Upper lobe of left lung (tissue), 6 donors: ENCODE measurements at regions not wholly inside any gene's neighbourhood (a gene's known extent, or its start where the extent isn't known, plus 50 kb on each side); places are given as distances from the start of the nearest gene placed in this dataset.
A peak's percentile ranks its signal among the peaks of the same experiment; 100 is the strongest.

Experiments
- ATAC-seq, 2 donors: fragments of 200-7000 bp; cut with Tn5 transposase; one replicate each; pipeline ENCODE4 v1.9.1; 2022; ENCODE audit warnings: mild to moderate bottlenecking in 2 of 2, moderate library complexity in 2 of 2; ENCODE audit not compliant: low FRiP score in 2 of 2
- DNase-seq, 2 donors: peaks; one replicate each; pipeline ENCODE4 v3.0.0-alpha.2; 2019 to 2020
- H3K27ac ChIP-seq, 4 donors: fragments of 200-600 bp; sonication (generic); one replicate each; pipeline ENCODE4 v1.5.1; 2016 to 2019
- H3K27me3 ChIP-seq, 4 donors: fragments of 200-600 bp; sonication (generic); one replicate each; pipeline ENCODE4 v1.5.1; 2017 to 2019
- H3K36me3 ChIP-seq, 4 donors: fragments of 200-600 bp; sonication (generic); one replicate each; pipeline ENCODE4 v1.5.1; 2016 to 2019
- H3K4me1 ChIP-seq, 4 donors: fragments of 200-600 bp; sonication (generic); one replicate each; pipeline ENCODE4 v1.5.1; 2018 to 2019
- H3K4me3 ChIP-seq, 4 donors: fragments of 200-600 bp; sonication (generic); one replicate each; pipeline ENCODE4 v1.5.1; 2017 to 2019; ENCODE audit warnings: mild to moderate bottlenecking in 2 of 4, moderate library complexity in 1 of 4
- H3K9me3 ChIP-seq, 4 donors: fragments of 200-600 bp; sonication (generic); one replicate each; pipeline ENCODE4 v1.5.1; 2018 to 2019
- EP300 ChIP-seq, 4 donors: sonication (generic); formaldehyde crosslinking; IDR thresholded peaks; one replicate each; pipeline ENCODE4 v1.5.1; 2017; ENCODE audit warnings: antibody characterized with exemption in 4 of 4, control low read depth in 2 of 4
- POLR2A ChIP-seq, 4 donors: fragments of 450-650 bp; IDR thresholded peaks; one replicate each; pipeline ENCODE4 v1.5.1; 2016 to 2017; ENCODE audit warnings: antibody characterized with exemption in 4 of 4, mild to moderate bottlenecking in 2 of 4
- POLR2AphosphoS5 ChIP-seq, 2 donors: sonication (generic); formaldehyde crosslinking; IDR thresholded peaks; one replicate each; pipeline ENCODE4 v1.5.1; 2017; ENCODE audit warnings: antibody characterized with exemption in 2 of 2
- WGBS, 2 donors: methylation state at CpG; one replicate each; pipeline ENCODE4 v1.1.5; 2017 to 2018; 5-methylcytosine and 5-hydroxymethylcytosine counted together
- TF ChIP-seq, protein P1 (sequence below), 6 experiments: fragments of 450-650 bp in 4 of 6; fragments of 200-600 bp in 2 of 6; sonication (generic) in 2 of 6; IDR thresholded peaks; one replicate each; pipeline ENCODE4 v1.5.1; 2016 to 2019; ENCODE audit warnings: antibody characterized with exemption in 6 of 6
- donor health status: DM: no; HTN: no; CAD: no; lungs with moderate emphysema.
- donor health status: DM: no; HTN: yes; CAD: no; lungs with severe emphysema.

DNA sequence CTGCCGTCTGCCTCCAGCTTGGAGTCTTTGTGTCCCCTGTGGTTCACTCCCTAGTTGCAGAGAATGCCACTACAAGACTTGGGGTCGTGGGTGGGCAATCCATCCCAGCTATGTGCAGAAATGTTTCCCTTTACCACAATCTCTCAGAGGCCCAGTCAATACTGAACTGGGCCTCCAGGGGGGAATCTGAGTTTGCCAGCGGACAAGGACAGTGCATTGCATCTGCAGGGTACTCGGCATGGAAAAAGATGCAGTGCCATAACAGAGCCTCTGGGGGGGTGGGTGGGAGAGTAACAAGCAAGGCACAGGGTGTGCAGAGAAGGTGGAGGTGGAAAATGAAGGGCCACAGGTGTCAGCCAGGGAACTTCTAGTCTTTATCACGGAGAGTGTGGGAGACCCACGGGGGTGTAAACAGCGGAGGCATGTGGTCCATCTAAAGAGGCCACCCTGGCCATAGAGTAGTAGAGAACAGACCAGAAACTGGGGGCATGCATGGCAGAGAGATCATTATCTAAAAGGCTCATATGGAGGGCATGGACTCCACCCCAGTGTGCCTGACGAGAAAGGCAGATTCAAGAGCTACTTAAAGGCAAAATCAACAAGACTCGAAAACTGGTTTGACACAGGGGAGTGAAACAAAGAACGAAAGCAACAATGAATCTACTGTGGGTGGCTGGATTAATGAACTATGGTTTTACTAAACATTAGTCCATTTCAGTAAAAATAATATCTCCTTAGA lies 182.4 kb downstream of the ANXA2 start:
- ATAC-seq (peak in 1 of 2 donors; percentile 65), DNase-seq (peak in 1 of 2 donors; percentile 30)
- no peak for TF ChIP-seq EP300 (IDR thresholded peaks at IDR 0.05)
- TF ChIP-seq POLR2AphosphoS5 (IDR thresholded peaks at IDR 0.05) = no peak
- TF ChIP-seq, protein P1, sequence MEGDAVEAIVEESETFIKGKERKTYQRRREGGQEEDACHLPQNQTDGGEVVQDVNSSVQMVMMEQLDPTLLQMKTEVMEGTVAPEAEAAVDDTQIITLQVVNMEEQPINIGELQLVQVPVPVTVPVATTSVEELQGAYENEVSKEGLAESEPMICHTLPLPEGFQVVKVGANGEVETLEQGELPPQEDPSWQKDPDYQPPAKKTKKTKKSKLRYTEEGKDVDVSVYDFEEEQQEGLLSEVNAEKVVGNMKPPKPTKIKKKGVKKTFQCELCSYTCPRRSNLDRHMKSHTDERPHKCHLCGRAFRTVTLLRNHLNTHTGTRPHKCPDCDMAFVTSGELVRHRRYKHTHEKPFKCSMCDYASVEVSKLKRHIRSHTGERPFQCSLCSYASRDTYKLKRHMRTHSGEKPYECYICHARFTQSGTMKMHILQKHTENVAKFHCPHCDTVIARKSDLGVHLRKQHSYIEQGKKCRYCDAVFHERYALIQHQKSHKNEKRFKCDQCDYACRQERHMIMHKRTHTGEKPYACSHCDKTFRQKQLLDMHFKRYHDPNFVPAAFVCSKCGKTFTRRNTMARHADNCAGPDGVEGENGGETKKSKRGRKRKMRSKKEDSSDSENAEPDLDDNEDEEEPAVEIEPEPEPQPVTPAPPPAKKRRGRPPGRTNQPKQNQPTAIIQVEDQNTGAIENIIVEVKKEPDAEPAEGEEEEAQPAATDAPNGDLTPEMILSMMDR (IDR thresholded peaks at IDR 0.05) = no peak
- TF ChIP-seq POLR2A (IDR thresholded peaks at IDR 0.05) = no peak
- Histone ChIP-seq H3K36me3 (no peaks in the 10 kb centered on the region), H3K27ac (no peak overlapping the region), H3K4me1 (no peaks in the 10 kb centered on the region), H3K27me3 (no peaks in the 10 kb centered on the region), H3K9me3 (no peaks in the 10 kb centered on the region), H3K4me3 (no peak overlapping the region)
- 61 to 69% methylated on average over 8 to 9 of the region's 10 CpGs for WGBS, 2 donors

DNA sequence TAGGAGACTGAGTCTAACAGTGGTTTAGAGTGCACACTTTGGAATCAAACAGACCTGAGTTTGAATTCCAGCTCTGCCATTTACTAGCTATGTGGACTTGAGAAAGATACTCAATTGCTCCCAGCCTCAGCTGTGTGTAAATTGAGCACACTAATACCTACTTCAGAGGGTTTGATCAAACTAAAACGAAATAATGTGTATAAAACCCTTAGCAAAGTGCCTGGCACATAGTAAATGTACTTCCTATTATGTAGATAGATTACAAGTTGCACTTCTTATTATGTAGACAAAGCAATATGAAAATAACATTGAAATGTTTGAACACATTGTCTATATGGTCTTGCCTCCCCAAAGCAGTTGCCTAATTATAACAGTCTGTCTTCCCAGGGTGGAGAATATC lies 180.6 kb downstream of the ANXA2 start:
- 64 to 73% methylated on average over 1 of the region's 1 CpG for WGBS, 2 donors
- DNase-seq (no peak), ATAC-seq (no peak)
- H3K9me3 ChIP-seq = no peaks in the 10 kb centered on the region
- TF ChIP-seq POLR2A (IDR thresholded peaks at IDR 0.05) (no peak), POLR2AphosphoS5 (IDR thresholded peaks at IDR 0.05) (no peak), EP300 (IDR thresholded peaks at IDR 0.05) (no peak)
- TF ChIP-seq, protein P1 (IDR thresholded peaks at IDR 0.05) = no peak
- H3K4me1 ChIP-seq = no peaks in the 10 kb centered on the region
- no peak overlapping the region for H3K4me3 ChIP-seq
- H3K27ac ChIP-seq = no peak overlapping the region
- H3K36me3 ChIP-seq = no peaks in the 10 kb centered on the region
- no peaks in the 10 kb centered on the region for H3K27me3 ChIP-seq

DNA sequence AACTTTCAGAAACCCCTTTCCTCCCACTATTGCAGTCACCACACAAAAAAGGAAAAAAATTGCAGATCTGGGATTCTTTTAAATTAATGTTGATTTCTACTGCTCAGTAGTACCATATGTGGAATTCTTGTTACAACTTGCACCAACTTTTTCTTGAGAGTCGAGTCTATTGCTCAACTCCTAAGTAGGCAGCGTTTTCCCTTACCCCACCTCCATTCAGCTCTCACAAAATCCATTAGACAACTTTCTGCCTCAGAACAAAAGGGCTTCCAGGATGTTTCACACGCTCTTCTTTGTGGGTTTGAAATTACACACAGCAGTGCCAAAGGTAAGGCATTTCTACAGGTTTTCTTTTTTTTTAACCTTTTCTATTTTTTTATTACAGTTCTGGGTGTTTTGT lies 179.5 kb downstream of the ANXA2 start:
- 71 to 72% methylated on average over 3 of the region's 3 CpGs for WGBS, 2 donors

DNA sequence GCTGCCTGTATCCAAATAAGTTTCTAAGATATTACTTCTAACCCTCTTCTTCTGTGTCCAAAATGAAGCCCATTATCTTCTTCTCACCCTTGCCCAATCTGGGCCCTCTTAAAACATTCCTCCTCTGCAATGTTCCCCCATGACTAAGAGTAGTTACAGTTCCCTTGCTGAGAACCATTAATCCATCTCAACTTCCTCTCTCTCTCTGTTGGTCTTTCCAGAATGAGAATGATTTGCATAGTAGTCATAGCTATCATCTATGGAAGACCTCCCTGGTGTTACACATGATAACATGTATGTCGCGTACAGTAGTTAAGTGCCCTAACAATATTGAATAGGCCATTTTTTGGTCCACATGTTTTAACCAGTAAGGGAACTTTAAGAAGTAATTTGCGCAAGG lies 177.9 kb downstream of the ANXA2 start:
- no peak overlapping the region for H3K4me3 ChIP-seq
- no peaks in the 10 kb centered on the region for H3K27me3 ChIP-seq
- no peak for ATAC-seq
- H3K9me3 ChIP-seq = no peaks in the 10 kb centered on the region
- WGBS, 2 donors = 98 to 99% methylated on average over 3 of the region's 3 CpGs
- no peak overlapping the region for H3K27ac ChIP-seq
- H3K36me3 ChIP-seq = no peaks in the 10 kb centered on the region
- H3K4me1 ChIP-seq = no peaks in the 10 kb centered on the region
- no peak for DNase-seq
- TF ChIP-seq, protein P1 (IDR thresholded peaks at IDR 0.05) = no peak
- no peak for TF ChIP-seq POLR2AphosphoS5 (IDR thresholded peaks at IDR 0.05)
- TF ChIP-seq EP300 (IDR thresholded peaks at IDR 0.05) = no peak
- TF ChIP-seq POLR2A (IDR thresholded peaks at IDR 0.05) = no peak

More for the DNA sequence above, 179.5 kb downstream of the ANXA2 start:
- no peaks in the 10 kb centered on the region for H3K4me1 ChIP-seq
- H3K27me3 ChIP-seq = no peaks in the 10 kb centered on the region
- DNase-seq (no peak), ATAC-seq (no peak)
- H3K4me3 ChIP-seq = no peak overlapping the region
- no peaks in the 10 kb centered on the region for H3K36me3 ChIP-seq
- H3K9me3 ChIP-seq = no peaks in the 10 kb centered on the region
- no peak overlapping the region for H3K27ac ChIP-seq
- TF ChIP-seq POLR2AphosphoS5 (IDR thresholded peaks at IDR 0.05) (no peak), EP300 (IDR thresholded peaks at IDR 0.05) (no peak), POLR2A (IDR thresholded peaks at IDR 0.05) (no peak)
- TF ChIP-seq, protein P1 (IDR thresholded peaks at IDR 0.05) = no peak

DNA sequence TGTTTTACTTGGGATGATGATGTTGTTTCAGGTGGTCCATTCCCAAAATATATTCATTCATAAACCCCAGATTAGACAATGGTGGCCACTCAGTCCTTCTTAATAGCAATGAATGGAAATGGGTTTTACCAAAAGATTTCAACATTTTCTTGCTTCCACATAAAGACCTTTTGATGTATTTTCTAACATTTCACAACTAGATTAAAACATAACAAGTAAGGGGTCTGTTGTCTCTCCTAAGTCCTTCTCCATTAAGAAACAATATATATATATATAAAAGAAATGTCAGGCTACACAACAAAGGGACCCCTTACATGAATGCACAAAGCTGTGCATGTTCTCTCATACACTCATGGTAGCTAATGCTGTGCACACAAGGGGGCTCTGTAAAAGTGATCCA lies 176.4 kb downstream of the ANXA2 start:
- ATAC-seq (no peak), DNase-seq (no peak)
- no peaks in the 10 kb centered on the region for H3K27me3 ChIP-seq
- no peaks in the 10 kb centered on the region for H3K4me1 ChIP-seq
- H3K27ac ChIP-seq = no peak overlapping the region
- TF ChIP-seq POLR2A (IDR thresholded peaks at IDR 0.05) (no peak), EP300 (IDR thresholded peaks at IDR 0.05) (no peak), POLR2AphosphoS5 (IDR thresholded peaks at IDR 0.05) (no peak)
- TF ChIP-seq, protein P1 (IDR thresholded peaks at IDR 0.05) = no peak
- H3K36me3 ChIP-seq = no peaks in the 10 kb centered on the region
- no peak overlapping the region for H3K4me3 ChIP-seq
- H3K9me3 ChIP-seq = no peaks in the 10 kb centered on the region
